ENCODE measurements at regions not wholly inside any gene's neighbourhood (a gene's known extent, or its start where the extent isn't known, plus 50 kb on each side); places are given as distances from the start of the nearest gene placed in this dataset.
"Not testable (repeated sequence)": the region's sequence is repeated elsewhere in the genome, so short reads cannot be mapped to it uniquely, and the experiment has no call there.

GRCh38 chr3:16707260-16707659, 102.0 kb upstream of the DAZL start:
- no peak for TF ChIP-seq CTCF (IDR thresholded peaks at IDR 0.05; ENCODE audit: insufficient read depth, low read depth, low read length, missing control alignments)

GRCh38 chr3:16708285-16708684, 103.1 kb upstream of the DAZL start:
- no peak for TF ChIP-seq CTCF (IDR thresholded peaks at IDR 0.05; ENCODE audit: insufficient read depth, low read depth, low read length, missing control alignments)
- DNase-seq (ENCODE audit: low read depth): no peak
- H3K4me3 ChIP-seq (ENCODE audit: low read depth, low read length): no peak overlapping the region

More at GRCh38 chr3:16707260-16707659, 102.0 kb upstream of the DAZL start:
- no peak overlapping the region for H3K4me3 ChIP-seq (ENCODE audit: low read depth, low read length)
- no peak for DNase-seq (ENCODE audit: low read depth)

- DNase-seq (ENCODE audit: low read depth); H3K4me3 ChIP-seq (ENCODE audit: low read depth, low read length): not testable (repeated sequence)
Observed at GRCh38 chr3:16711691-16712090, 106.5 kb upstream of the DAZL start.

GRCh38 chr3:16715281-16715680, 110.1 kb upstream of the DAZL start:
- H3K4me3 ChIP-seq (ENCODE audit: low read depth, low read length): no peak overlapping the region
- TF ChIP-seq CTCF (IDR thresholded peaks at IDR 0.05; ENCODE audit: insufficient read depth, low read depth, low read length, missing control alignments): no peak
- no peak for DNase-seq (ENCODE audit: low read depth)

GRCh38 chr3:16719426-16719825, 114.2 kb upstream of the DAZL start:
- no peak for DNase-seq (ENCODE audit: low read depth)
- no peak for TF ChIP-seq CTCF (IDR thresholded peaks at IDR 0.05; ENCODE audit: insufficient read depth, low read depth, low read length, missing control alignments)
- H3K4me3 ChIP-seq (ENCODE audit: low read depth, low read length): no peak overlapping the region

GRCh38 chr3:16720367-16720940, 115.2 kb upstream of the DAZL start:
- TF ChIP-seq CTCF (IDR thresholded peaks at IDR 0.05; ENCODE audit: insufficient read depth, low read depth, low read length, missing control alignments): no peak
- DNase-seq (ENCODE audit: low read depth): no peak
- H3K4me3 ChIP-seq (ENCODE audit: low read depth, low read length): no peak overlapping the region

- DNase-seq (ENCODE audit: low read depth): no peak
- H3K4me3 ChIP-seq (ENCODE audit: low read depth, low read length): no peak overlapping the region
- no peak for TF ChIP-seq CTCF (IDR thresholded peaks at IDR 0.05; ENCODE audit: insufficient read depth, low read depth, low read length, missing control alignments)
Observed at GRCh38 chr3:16721494-16721893, 116.3 kb upstream of the DAZL start.
